ENCODE measurements at regions not wholly inside any gene's neighbourhood (a gene's known extent, or its start where the extent isn't known, plus 50 kb on each side); places are given as distances from the start of the nearest gene placed in this dataset.
"Not testable (repeated sequence)": the region's sequence is repeated elsewhere in the genome, so short reads cannot be mapped to it uniquely, and the experiment has no call there.

GRCh38 chr10:108970016-108970415, 953.3 kb downstream of the XPNPEP1 start:
- DNase-seq (ENCODE audit: low read depth, low spot score), result no peak
- H3K4me3 ChIP-seq (ENCODE audit: low read depth, low read length), result no peak overlapping the region
- POLR2A ChIA-PET, result no interaction called here
- CTCF ChIA-PET, result no interaction called here
- no peak for TF ChIP-seq CTCF (IDR thresholded peaks at IDR 0.05; ENCODE audit: insufficient read depth, low read length, missing control alignments)

- no peak for DNase-seq (ENCODE audit: low read depth, low spot score)
- no peak overlapping the region for H3K4me3 ChIP-seq (ENCODE audit: low read depth, low read length)
- ChIA-PET CTCF (no interaction called here), POLR2A (no interaction called here)
- TF ChIP-seq CTCF (IDR thresholded peaks at IDR 0.05; ENCODE audit: insufficient read depth, low read length, missing control alignments), result no peak
Measured at GRCh38 chr10:108966411-108966810, 956.9 kb downstream of the XPNPEP1 start.

GRCh38 chr10:108966005-108966404, 957.3 kb downstream of the XPNPEP1 start:
- no peak for DNase-seq (ENCODE audit: low read depth, low spot score)
- CTCF ChIA-PET, result no interaction called here
- POLR2A ChIA-PET, result no interaction called here
- H3K4me3 ChIP-seq (ENCODE audit: low read depth, low read length), result no peak overlapping the region
- no peak for TF ChIP-seq CTCF (IDR thresholded peaks at IDR 0.05; ENCODE audit: insufficient read depth, low read length, missing control alignments)

GRCh38 chr10:108962172-108962571, 961.1 kb downstream of the XPNPEP1 start:
- no peak for TF ChIP-seq CTCF (IDR thresholded peaks at IDR 0.05; ENCODE audit: insufficient read depth, low read length, missing control alignments)
- H3K4me3 ChIP-seq (ENCODE audit: low read depth, low read length), result no peak overlapping the region
- ChIA-PET POLR2A (no interaction called here), CTCF (no interaction called here)
- DNase-seq (ENCODE audit: low read depth, low spot score), result no peak

GRCh38 chr10:108957681-108958080, 965.6 kb downstream of the XPNPEP1 start:
- CTCF ChIA-PET, result no interaction called here
- H3K4me3 ChIP-seq (ENCODE audit: low read depth, low read length), result no peak overlapping the region
- no peak for DNase-seq (ENCODE audit: low read depth, low spot score)
- POLR2A ChIA-PET, result no interaction called here
- no peak for TF ChIP-seq CTCF (IDR thresholded peaks at IDR 0.05; ENCODE audit: insufficient read depth, low read length, missing control alignments)

GRCh38 chr10:108956149-108956548, 967.2 kb downstream of the XPNPEP1 start:
- no peak for TF ChIP-seq CTCF (IDR thresholded peaks at IDR 0.05; ENCODE audit: insufficient read depth, low read length, missing control alignments)
- no peak for DNase-seq (ENCODE audit: low read depth, low spot score)
- no peak overlapping the region for H3K4me3 ChIP-seq (ENCODE audit: low read depth, low read length)
- ChIA-PET CTCF (no interaction called here), POLR2A (no interaction called here)

- H3K4me3 ChIP-seq (ENCODE audit: low read depth, low read length); CTCF ChIA-PET; DNase-seq (ENCODE audit: low read depth, low spot score); POLR2A ChIA-PET: not testable (repeated sequence)
Measured at GRCh38 chr10:108920029-108920428, 1003.3 kb downstream of the XPNPEP1 start.

Measured in AG04449 (cell line).